SK-N-SH (cell line): ENCODE measurements at regions not wholly inside any gene's neighbourhood (a gene's known extent, or its start where the extent isn't known, plus 50 kb on each side); places are given as distances from the start of the nearest gene placed in this dataset.

Experiments used
- CTCF ChIP-seq: fragments of 200-600 bp; sonication (generic); IDR thresholded peaks from 2 replicates; pipeline ENCODE4 v1.6.1; 2017; ENCODE audit warnings: antibody characterized with exemption, mild to moderate bottlenecking, moderate library complexity
- EP300 ChIP-seq, 2 experiments: IDR thresholded peaks; 2 replicates each; pipeline versions ENCODE4 v1.4.0 to v1.6.1; 2012; ENCODE audit warnings: borderline replicate concordance in 1 of 2, low read depth in 1 of 2, low read length in 1 of 2
- GABPA ChIP-seq: IDR thresholded peaks from 2 replicates; pipeline ENCODE4 v1.4.0; 2012; ENCODE audit warnings: low read depth, mild to moderate bottlenecking
- IRF3 ChIP-seq: fragments of 150-350 bp; IDR thresholded peaks from 2 replicates; pipeline ENCODE4 v1.6.1; 2016; ENCODE audit warnings: mild to moderate bottlenecking, low read depth, low read length
- MAX ChIP-seq: IDR thresholded peaks from 2 replicates; pipeline ENCODE4 v1.4.0; 2012; ENCODE audit warnings: low read depth
- MXI1 ChIP-seq: IDR thresholded peaks from 2 replicates; pipeline ENCODE4 v1.6.1; 2012; ENCODE audit warnings: mild to moderate bottlenecking, low read depth, low read length, improper control_type of control experiment
- REST ChIP-seq: IDR thresholded peaks from 2 replicates; pipeline ENCODE4 v1.6.1; 2012; ENCODE audit warnings: mild to moderate bottlenecking, low read depth, low read length, moderate library complexity
- TAF1 ChIP-seq: IDR thresholded peaks from 2 replicates; pipeline ENCODE4 v1.6.1; 2012; ENCODE audit warnings: low read depth, mild to moderate bottlenecking, low read length, moderate library complexity, borderline replicate concordance
- USF1 ChIP-seq: IDR thresholded peaks from 2 replicates; pipeline ENCODE4 v1.4.0; 2012; ENCODE audit warnings: low read depth, borderline replicate concordance

GRCh38 chr2:144990661-144991060, 470.7 kb upstream of the ZEB2 start:
- no peak for TF ChIP-seq CTCF
- no peak for TF ChIP-seq GABPA
- no peak for TF ChIP-seq EP300 (IDR thresholded peaks at IDR 0.05; ENCODE audit: borderline replicate concordance in 1 of 2, low read depth in 1 of 2, low read length in 1 of 2)
- TF ChIP-seq USF1: no peak
- TF ChIP-seq MAX: no peak
- no peak for TF ChIP-seq REST
- no peak for TF ChIP-seq TAF1
- TF ChIP-seq IRF3: no peak
- TF ChIP-seq MXI1: no peak
